ACC112 (cell line): ENCODE measurements at regions not wholly inside any gene's neighbourhood (a gene's known extent, or its start where the extent isn't known, plus 50 kb on each side); places are given as distances from the start of the nearest gene placed in this dataset.
"Not testable (repeated sequence)": the region's sequence is repeated elsewhere in the genome, so short reads cannot be mapped to it uniquely, and the experiment has no call there.

Experiments
- H2AFZ ChIP-seq: fragments of 200-600 bp; sonication (generic); one replicate; pipeline ENCODE4 v1.6.0; 2017; ENCODE audit warnings: antibody characterized with exemption, low read length; ENCODE audit not compliant: unreplicated experiment
- H3K27ac ChIP-seq: fragments of 200-600 bp; sonication (generic); 2 replicates; pipeline ENCODE4 v1.5.1; 2014; ENCODE audit warnings: low read depth, mild to moderate bottlenecking, antibody characterized with exemption, low read length, moderate library complexity
- H3K27me3 ChIP-seq: fragments of 200-600 bp; sonication (generic); 2 replicates; pipeline ENCODE4 v1.6.1; 2014; ENCODE audit warnings: mild to moderate bottlenecking, antibody characterized with exemption, low read length, moderate library complexity, mixed read lengths; ENCODE audit not compliant: insufficient read depth
- H3K36me3 ChIP-seq: fragments of 200-600 bp; sonication (generic); 2 replicates; pipeline ENCODE4 v1.6.1; 2016; ENCODE audit warnings: mild to moderate bottlenecking, antibody characterized with exemption, low read length, moderate library complexity, mixed read lengths; ENCODE audit not compliant: insufficient read depth
- H3K4me1 ChIP-seq: fragments of 200-600 bp; sonication (generic); one replicate; pipeline ENCODE4 v1.6.1; 2016; ENCODE audit warnings: low read length, mixed read lengths; ENCODE audit not compliant: insufficient read depth, unreplicated experiment, control insufficient read depth
- H3K4me3 ChIP-seq: fragments of 200-600 bp; sonication (generic); 2 replicates; pipeline ENCODE4 v1.5.1; 2014; ENCODE audit warnings: mild to moderate bottlenecking, low read depth, low read length
- H3K79me2 ChIP-seq: fragments of 200-600 bp; sonication (generic); one replicate; pipeline ENCODE4 v1.6.0; 2016; ENCODE audit warnings: low read length; ENCODE audit not compliant: control insufficient read depth, unreplicated experiment, insufficient read depth

- no peak overlapping the region for H3K27ac ChIP-seq
- H3K36me3 ChIP-seq = no peaks in the 10 kb centered on the region
- H3K79me2 ChIP-seq = no peaks in the 10 kb centered on the region
- H3K27me3 ChIP-seq = no peaks in the 10 kb centered on the region
- no peak overlapping the region for H3K4me3 ChIP-seq
- no peaks in the 10 kb centered on the region for H3K4me1 ChIP-seq
- H2AFZ ChIP-seq = no peak overlapping the region
These were observed 330.5 kb upstream of the KAZN start for GRCh38 chr1:14267991-14268390.

- Histone ChIP-seq H3K27ac (no peak overlapping the region), H3K27me3 (no peaks in the 10 kb centered on the region), H3K79me2 (no peaks in the 10 kb centered on the region), H2AFZ (no peak overlapping the region), H3K36me3 (no peaks in the 10 kb centered on the region), H3K4me3 (no peak overlapping the region), H3K4me1 (no peaks in the 10 kb centered on the region)
These were observed 327.7 kb upstream of the KAZN start for GRCh38 chr1:14270821-14271220.

- H3K79me2 ChIP-seq = no peaks in the 10 kb centered on the region
- no peak overlapping the region for H3K27ac ChIP-seq
- no peak overlapping the region for H2AFZ ChIP-seq
- H3K36me3 ChIP-seq = no peaks in the 10 kb centered on the region
- H3K4me3 ChIP-seq = no peak overlapping the region
- no peaks in the 10 kb centered on the region for H3K27me3 ChIP-seq
- no peaks in the 10 kb centered on the region for H3K4me1 ChIP-seq
These were observed 324.7 kb upstream of the KAZN start for GRCh38 chr1:14273811-14274210.

GRCh38 chr1:14279891-14280290 lies 318.6 kb upstream of the KAZN start:
- not testable (repeated sequence) for H2AFZ ChIP-seq, H3K4me1 ChIP-seq, H3K4me3 ChIP-seq, H3K27me3 ChIP-seq, H3K79me2 ChIP-seq, H3K36me3 ChIP-seq, H3K27ac ChIP-seq

GRCh38 chr1:14280909-14281308 lies 317.6 kb upstream of the KAZN start:
- no peaks in the 10 kb centered on the region for H3K36me3 ChIP-seq
- H3K4me1 ChIP-seq = no peaks in the 10 kb centered on the region
- no peak overlapping the region for H2AFZ ChIP-seq
- no peaks in the 10 kb centered on the region for H3K79me2 ChIP-seq
- no peaks in the 10 kb centered on the region for H3K27me3 ChIP-seq
- H3K4me3 ChIP-seq = no peak overlapping the region
- no peak overlapping the region for H3K27ac ChIP-seq

GRCh38 chr1:14281412-14281811 lies 317.1 kb upstream of the KAZN start:
- Histone ChIP-seq H3K4me1 (no peaks in the 10 kb centered on the region), H3K36me3 (no peaks in the 10 kb centered on the region), H3K27ac (no peak overlapping the region), H2AFZ (no peak overlapping the region), H3K27me3 (no peaks in the 10 kb centered on the region), H3K4me3 (no peak overlapping the region), H3K79me2 (no peaks in the 10 kb centered on the region)

- no peak overlapping the region for H3K27ac ChIP-seq
- no peak overlapping the region for H2AFZ ChIP-seq
- H3K27me3 ChIP-seq = no peaks in the 10 kb centered on the region
- H3K79me2 ChIP-seq = no peaks in the 10 kb centered on the region
- no peaks in the 10 kb centered on the region for H3K36me3 ChIP-seq
- no peak overlapping the region for H3K4me3 ChIP-seq
- H3K4me1 ChIP-seq = no peaks in the 10 kb centered on the region
These were observed 315.8 kb upstream of the KAZN start for GRCh38 chr1:14282707-14283106.

GRCh38 chr1:14285238-14285637 lies 313.2 kb upstream of the KAZN start:
- Histone ChIP-seq H3K27me3 (no peaks in the 10 kb centered on the region), H3K36me3 (no peaks in the 10 kb centered on the region), H3K79me2 (no peaks in the 10 kb centered on the region), H3K4me3 (no peak overlapping the region), H2AFZ (no peak overlapping the region), H3K4me1 (no peaks in the 10 kb centered on the region), H3K27ac (no peak overlapping the region)

GRCh38 chr1:14291182-14291581 lies 307.3 kb upstream of the KAZN start:
- H3K36me3 ChIP-seq, H3K4me3 ChIP-seq, H3K79me2 ChIP-seq, H2AFZ ChIP-seq, H3K27ac ChIP-seq, H3K4me1 ChIP-seq, H3K27me3 ChIP-seq: not testable (repeated sequence)

- H3K79me2 ChIP-seq = no peaks in the 10 kb centered on the region
- H3K27ac ChIP-seq = no peak overlapping the region
- H3K4me1 ChIP-seq = no peaks in the 10 kb centered on the region
- no peak overlapping the region for H3K4me3 ChIP-seq
- H2AFZ ChIP-seq = no peak overlapping the region
- H3K36me3 ChIP-seq = no peaks in the 10 kb centered on the region
- no peaks in the 10 kb centered on the region for H3K27me3 ChIP-seq
These were observed 306.0 kb upstream of the KAZN start for GRCh38 chr1:14292520-14292919.

GRCh38 chr1:14294006-14294405 lies 304.5 kb upstream of the KAZN start:
- H3K36me3 ChIP-seq = no peaks in the 10 kb centered on the region
- no peaks in the 10 kb centered on the region for H3K79me2 ChIP-seq
- no peak overlapping the region for H2AFZ ChIP-seq
- no peak overlapping the region for H3K27ac ChIP-seq
- no peaks in the 10 kb centered on the region for H3K27me3 ChIP-seq
- no peaks in the 10 kb centered on the region for H3K4me1 ChIP-seq
- no peak overlapping the region for H3K4me3 ChIP-seq
